ENCODE measurements at regions not wholly inside any gene's neighbourhood (a gene's known extent, or its start where the extent isn't known, plus 50 kb on each side); places are given as distances from the start of the nearest gene placed in this dataset.

DNA sequence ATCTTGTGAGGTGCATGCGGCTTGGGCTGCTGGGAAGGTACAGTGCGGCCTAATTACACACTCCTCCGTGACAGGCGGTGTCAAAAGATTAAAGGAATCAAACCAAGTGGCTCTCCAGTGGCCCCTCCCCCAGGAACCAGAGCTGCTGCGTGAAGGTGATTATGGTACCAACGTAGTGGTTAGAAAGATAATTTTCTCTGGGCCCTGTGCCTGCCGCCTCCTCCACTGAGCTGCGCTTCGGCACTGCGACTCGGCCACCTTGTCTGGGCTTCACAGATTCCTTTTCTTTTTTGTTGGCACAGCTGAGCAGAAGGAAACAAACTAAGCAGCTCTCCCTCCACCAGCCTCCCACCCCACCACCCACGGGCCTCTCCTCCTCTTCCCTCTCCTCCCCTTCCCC is 113.2 kb upstream of the SDK2 start:
- no peak for DNase-seq

DNA sequence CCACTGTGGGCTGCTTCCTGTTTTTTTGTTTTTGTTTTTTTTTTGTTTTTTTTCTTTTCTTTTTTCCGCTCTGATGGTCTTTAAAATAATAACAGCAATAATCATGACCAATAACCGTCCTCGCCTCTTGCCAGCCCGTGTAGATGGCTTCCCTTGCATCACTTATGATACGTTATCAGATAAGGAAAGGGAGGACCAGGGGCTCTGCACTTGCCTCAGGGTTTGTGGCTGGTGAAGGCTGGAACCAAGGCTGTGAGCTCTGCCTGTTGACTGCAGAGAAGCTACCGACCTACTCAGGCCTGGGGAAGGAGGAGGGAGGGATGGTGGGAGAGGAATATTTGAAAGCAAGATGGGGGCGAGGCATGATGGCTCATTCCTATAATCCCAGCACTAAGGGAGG is 114.0 kb upstream of the SDK2 start:
- DNase-seq: no peak

GRCh38 chr17:73759324-73759723 is 115.1 kb upstream of the SDK2 start:
- DNase-seq: no peak

- no peak for DNase-seq
Observed at GRCh38 chr17:73759734-73760438, 115.6 kb upstream of the SDK2 start.

- no peak for DNase-seq
Observed at GRCh38 chr17:73760439-73760758, 116.2 kb upstream of the SDK2 start.

DNA sequence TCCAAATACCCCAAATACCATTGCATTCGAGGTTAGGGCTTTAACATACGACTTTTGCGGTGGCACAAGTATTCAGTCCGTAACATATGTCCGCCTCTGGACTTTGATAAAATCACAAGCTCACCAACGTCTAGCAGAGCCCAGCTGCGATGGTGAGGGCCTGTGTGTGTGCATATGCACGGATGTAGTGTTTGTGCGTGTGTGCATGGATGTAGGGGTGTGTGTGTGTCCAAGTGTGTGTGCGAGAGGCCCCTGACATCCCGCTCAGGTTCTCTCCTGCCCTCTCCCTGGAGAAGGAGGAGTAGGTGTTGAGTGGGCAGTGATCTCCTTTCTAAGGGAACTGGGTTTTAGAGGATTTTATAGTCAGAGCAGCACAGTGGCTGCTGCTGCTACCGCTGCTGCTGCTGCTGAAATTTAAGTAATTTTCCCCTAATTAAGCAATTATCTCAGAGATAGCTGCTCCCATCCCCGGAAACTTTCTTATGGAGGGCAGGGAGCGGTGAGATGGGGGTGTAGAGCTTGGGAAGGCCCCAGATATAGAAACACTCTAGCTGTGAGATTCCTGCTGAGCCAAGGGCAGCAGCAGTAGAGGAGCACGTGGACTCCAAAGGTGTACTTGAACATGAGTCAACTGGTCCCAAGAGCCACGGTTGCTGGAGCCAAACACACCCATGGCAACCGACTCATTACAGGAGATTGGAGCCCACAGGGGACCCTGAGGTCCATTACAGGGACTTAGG is 121.7 kb upstream of the SDK2 start:
- no peak for DNase-seq

DNA sequence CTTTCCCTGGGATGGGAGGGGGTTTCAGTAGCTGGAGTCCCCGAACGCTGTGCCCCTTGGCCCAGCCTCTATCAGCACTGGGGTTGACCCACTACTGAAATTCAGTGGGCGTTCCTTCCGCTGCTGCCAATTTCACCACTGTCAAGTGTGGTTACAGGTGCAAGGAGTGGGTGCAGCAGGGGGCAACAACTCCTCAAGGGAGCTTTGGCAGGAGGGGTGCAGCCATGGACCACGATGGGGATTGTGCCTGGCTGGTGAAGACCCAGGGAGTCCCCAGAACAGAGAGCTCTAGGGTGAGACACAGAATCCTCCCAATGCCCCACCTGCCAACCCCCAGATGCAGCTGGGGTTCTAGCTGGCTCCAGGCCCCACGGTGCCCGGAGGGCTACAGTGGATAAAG is 123.5 kb upstream of the SDK2 start:
- DNase-seq: no peak

DNA sequence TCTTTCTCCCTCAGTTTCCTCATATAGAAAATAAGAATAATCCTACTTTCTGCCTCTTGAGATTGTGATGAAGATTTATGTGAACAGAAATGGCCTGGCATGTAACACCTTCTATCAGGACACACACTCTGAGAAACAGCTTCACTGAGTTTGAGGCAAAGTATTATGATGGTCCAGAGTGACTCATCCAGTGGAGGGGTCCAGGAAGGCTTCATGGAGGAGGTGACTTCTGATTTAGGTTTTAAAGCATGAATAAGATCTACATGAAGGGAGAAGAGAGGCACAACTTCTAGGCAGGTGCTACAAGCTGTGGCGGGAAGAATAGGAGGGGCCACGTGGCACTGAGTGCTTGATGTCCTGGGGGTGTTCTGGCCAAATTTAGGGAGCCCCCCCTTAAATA is 124.4 kb upstream of the SDK2 start:
- no peak for DNase-seq

DNA sequence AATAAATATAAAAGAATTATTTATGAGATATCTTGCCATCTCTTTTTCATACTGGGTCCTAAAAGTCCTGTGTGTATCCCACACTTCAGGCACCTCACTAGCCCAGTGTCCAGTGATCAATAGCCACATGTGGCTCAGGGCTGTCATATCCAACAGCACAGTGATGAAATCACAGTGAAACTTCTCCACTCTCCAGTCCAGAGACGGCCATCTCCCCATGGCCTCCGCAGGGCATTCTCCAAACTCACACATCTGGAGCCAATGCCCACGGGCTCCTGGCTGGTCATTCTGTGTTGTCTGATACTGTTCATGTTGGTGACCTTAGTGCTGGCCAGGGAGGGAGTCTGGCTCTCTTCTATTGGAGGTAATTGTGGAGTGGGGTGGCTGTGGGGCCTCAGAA is 125.2 kb upstream of the SDK2 start:
- no peak for DNase-seq

DNA sequence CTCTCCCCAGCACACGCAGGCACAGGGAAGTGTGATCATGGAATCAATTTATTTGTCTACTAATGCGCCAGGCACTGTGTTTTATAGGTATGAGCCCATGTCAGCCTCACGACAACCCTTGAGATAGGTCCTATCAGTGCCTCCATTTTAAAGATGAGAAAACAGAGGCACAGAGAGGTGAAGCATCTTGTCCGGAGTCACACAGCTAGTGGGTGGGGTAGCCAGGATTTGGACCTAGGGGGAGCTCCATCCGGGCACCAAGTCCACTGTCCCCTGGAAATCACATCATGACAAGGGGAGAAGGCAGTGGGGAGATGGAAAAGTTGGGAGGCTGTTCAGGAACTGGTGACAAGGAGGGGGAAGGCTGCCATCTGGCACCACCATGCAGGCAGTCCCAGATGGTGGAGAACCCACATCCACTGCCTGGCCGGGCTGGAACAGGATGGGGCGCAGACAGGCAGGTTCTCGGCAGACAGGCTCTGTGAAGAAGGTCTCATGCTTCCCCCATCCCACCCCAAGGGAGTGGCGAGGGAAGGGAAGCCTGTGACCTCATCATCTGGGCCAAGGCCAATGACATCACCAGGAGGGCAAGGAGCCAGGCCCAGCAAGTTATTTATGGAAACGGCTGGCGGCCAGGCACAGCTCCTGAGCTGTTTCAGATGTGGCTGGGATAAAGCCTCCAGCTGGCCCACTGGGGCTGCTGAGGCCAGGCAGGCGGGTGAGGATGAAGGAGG is 126.0 kb upstream of the SDK2 start:
- no peak for DNase-seq

DNA sequence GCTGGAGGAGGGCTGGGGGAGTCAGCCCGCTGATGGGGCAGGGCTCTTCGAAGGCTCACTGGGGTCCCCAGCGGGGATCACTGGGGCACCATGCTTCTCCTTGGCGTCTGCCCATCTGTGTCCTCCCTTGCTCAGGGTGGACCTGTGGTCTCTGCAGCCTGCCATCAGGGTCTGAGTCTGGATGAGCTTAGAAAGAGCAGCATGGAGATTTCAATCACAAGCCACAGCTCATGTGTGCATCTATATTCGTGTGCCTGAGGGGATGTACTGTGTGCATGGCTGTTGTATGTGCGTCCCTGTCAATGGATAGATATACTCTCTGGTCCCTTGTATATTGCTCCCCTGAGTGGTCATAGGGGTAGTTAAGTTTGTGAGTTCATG is 126.6 kb upstream of the SDK2 start:
- no peak for DNase-seq

GRCh38 chr17:73772107-73772705 is 128.0 kb upstream of the SDK2 start:
- DNase-seq: no peak

GRCh38 chr17:73773702-73774101 is 129.5 kb upstream of the SDK2 start:
- DNase-seq: no peak

- DNase-seq: no peak
Observed at GRCh38 chr17:73774852-73775251, 130.6 kb upstream of the SDK2 start.

DNA sequence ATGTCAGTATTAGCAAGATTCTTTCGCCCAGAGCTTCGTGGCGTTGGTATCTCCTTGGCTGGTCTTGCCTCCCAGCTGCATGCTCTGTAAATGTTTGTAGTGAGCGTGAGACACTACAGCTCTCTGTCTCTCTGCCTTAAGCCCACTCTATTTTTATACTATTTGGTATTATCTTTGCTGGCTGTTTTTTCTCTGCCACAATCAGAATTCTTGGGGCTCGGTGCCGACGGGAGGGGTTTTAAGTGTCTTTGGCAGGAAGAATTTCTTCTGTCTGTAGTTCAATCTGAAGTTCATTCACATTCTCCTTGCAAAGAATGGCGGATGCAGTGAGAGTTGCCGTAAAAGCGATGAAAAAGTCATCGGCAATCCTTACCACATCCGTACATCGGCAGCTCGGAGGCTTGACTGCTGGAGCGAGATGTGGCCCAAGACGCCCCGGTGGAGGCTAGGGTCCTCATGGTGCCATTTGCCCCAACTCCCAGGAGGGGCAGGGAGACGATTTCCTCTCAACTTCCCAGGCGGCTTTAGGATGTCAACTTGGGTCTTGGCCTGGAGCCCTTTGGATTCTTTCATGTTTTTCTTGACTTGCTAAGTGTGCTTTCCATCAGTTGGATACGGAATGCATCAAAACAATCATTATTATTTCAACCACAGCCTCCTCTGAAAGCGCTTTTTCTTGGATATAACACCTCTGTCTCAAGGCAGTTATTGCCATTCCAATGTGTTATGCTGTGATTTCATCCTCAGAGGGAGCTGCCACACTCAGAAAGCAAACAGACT is 132.3 kb upstream of the SDK2 start:
- no peak for DNase-seq

GRCh38 chr17:73777131-73777449 is 132.8 kb upstream of the SDK2 start:
- DNase-seq: no peak

DNA sequence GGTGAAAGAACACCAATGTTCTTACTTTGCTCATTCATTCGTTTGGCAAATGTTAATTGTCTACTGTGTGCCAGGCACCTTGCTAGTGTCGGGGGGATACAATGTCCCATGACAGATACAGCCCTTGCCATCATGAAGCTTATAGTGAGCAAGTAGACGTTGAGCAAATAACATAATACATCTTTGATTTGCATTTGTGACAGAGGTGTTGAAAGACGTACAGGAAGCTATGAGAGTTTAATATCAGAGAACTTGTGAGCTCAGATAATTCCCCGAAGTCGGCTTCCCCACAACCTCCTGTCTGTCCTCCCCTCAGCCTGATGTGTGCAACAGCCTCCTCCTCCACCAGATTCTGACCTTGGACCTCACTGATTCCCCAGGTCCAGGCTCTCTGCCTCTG is 138.0 kb upstream of the SDK2 start:
- DNase-seq: no peak

DNA sequence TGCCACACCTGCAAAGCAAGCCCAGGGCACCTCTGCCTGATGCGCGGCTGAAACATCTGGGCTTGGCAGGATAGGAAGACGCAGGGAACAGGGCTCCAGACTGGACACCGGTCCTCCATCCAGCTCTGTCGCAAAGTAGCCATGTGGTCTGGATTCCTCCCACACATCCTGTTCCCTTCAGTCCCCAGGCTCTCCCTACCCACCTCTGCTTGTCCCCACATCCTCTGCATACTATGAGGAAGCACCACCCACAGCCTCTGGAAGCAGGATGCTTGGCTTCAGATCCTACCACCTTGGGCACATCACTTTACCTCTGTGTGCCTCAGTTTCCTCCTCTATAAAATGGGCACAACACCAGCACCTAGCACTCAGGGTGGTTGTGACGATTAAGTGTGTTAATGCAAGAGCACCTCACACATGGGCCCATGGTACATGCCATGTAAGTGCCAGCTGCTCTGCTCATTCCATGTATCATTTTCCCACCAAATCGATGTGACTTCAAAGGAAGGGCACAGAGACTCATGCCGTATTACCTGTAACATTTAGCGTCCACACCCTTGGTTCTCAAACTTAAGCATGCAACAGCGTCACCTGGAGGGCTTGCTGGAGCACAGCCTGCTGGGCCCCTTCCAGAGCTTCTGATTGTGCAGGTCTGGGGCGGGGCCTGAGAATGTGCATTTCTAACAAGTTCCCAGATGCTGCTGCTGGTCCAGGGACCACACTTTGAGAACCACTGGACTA is 138.6 kb upstream of the SDK2 start:
- DNase-seq: no peak

- DNase-seq: no peak
Observed at GRCh38 chr17:73783382-73783766, 139.1 kb upstream of the SDK2 start.

- DNase-seq: no peak
Observed at GRCh38 chr17:73783945-73784603, 139.8 kb upstream of the SDK2 start.

DNA sequence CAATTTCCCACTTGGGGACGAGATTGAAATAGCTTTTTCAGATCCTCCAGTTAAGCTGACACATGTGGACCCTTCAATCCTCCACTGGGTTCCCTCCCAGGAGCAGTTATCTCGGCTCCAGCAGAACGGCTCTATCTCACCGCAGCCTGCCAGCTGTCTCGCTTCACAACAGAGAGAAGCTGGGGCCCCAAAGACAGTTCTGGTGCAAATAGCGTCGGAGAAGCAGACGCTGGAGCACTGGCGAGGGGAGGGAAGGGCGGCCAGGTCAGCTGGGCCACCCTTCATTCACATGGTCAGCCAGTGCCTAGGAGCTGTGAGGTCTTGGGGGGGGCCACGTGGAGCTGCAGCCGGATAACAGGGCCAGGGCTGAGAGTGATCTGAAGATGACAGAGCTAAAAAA is 141.3 kb upstream of the SDK2 start:
- no peak for DNase-seq
